ENCODE measurements at regions not wholly inside any gene's neighbourhood (a gene's known extent, or its start where the extent isn't known, plus 50 kb on each side); places are given as distances from the start of the nearest gene placed in this dataset.

- ChIA-PET CTCF (interaction anchor here (0.5 to 4.2 kb wide), 57 partner anchors 8 to 1132 kb away, joined by 3 to 43 read pairs (median 4); partner anchors contain the start of gene MAP1B), POLR2A (interaction anchor here (0.6 to 1.9 kb wide), 4 partner anchors 285 to 525 kb away, joined by 3 to 5 read pairs (median 4); no protein-coding TSS in a partner anchor)
- Histone ChIP-seq H3K27ac (peak overlapping the region; percentile 74 to 75), H3K4me1 (peaks cover 11% of the 10 kb centered on the region; the same call in 2 of the 3 replicates), H3K4me2 (peak overlapping the region; percentile 74), H3K4me3 (0 out of 3 replicates have a peak overlapping the region, but pooled peaks have one; percentile 18), H3K9me3 (no peaks in the 10 kb centered on the region)
- FAIRE-seq (no peak), ATAC-seq (peak; percentile 82 to 95), DNase-seq (ENCODE audit: low read depth in 1 of 2, low spot score in 1 of 2) (peak; percentile 41 to 75)
- 44% methylated on average over 27 of the region's 27 CpGs for WGBS (ENCODE audit: missing lambda C conversion rate)
- TF ChIP-seq SMC3 (IDR thresholded peaks at IDR 0.05) (peak; percentile 98), CTCF (IDR thresholded peaks at IDR 0.05) (peak; percentile 95), FOXS1 (CRISPR knock-in tag; IDR thresholded peaks at IDR 0.05) (no peak), JUN (IDR thresholded peaks at IDR 0.05) (no peak), MAZ (IDR thresholded peaks at IDR 0.05; ENCODE audit: borderline replicate concordance, low read depth, low read length) (no peak), SREBF2 (IDR thresholded peaks at IDR 0.05) (no peak), HOXB5 (CRISPR knock-in tag; IDR thresholded peaks at IDR 0.05) (no peak), MAX (IDR thresholded peaks at IDR 0.05) (peak; percentile 44; the same call in 1 of the 2 replicates), RAD21 (conservative IDR thresholded peaks at IDR 0.05 in 1 of 2, IDR thresholded peaks at IDR 0.05 in 1 of 2) (peak; percentile 92 to 97), ZSCAN20 (CRISPR knock-in tag; IDR thresholded peaks at IDR 0.05) (no peak), GATA3 (IDR thresholded peaks at IDR 0.05; ENCODE audit: borderline replicate concordance) (no peak)
Observed at GRCh38 chr5:71782771-71783770, 64.0 kb downstream of the CARTPT start.

GRCh38 chr5:71783891-71784290 is 64.8 kb downstream of the CARTPT start:
- Histone ChIP-seq H3K4me2 (no peak overlapping the region), H3K4me1 (peaks cover 11% of the 10 kb centered on the region; the same call in 2 of the 3 replicates), H3K9me3 (no peaks in the 10 kb centered on the region), H3K4me3 (no peak overlapping the region), H3K27ac (peak overlapping the region; percentile 74 to 75; a peak in 3 of 6 replicates)
- DNase-seq (ENCODE audit: low read depth in 1 of 2, low spot score in 1 of 2) (no peak), ATAC-seq (no peak), FAIRE-seq (no peak)
- WGBS (ENCODE audit: missing lambda C conversion rate): 95% methylated on average over 6 of the region's 6 CpGs
- TF ChIP-seq RCOR1 (IDR thresholded peaks at IDR 0.05; ENCODE audit: low read depth, low read length) (no peak), POLR2AphosphoS2 (conservative IDR thresholded peaks at IDR 0.05; ENCODE audit: low read length) (no peak), JUNB (IDR thresholded peaks at IDR 0.05) (no peak), NFE2L2 (conservative IDR thresholded peaks at IDR 0.05; ENCODE audit: low read length) (no peak), ESRRA (IDR thresholded peaks at IDR 0.05; ENCODE audit: borderline replicate concordance, low read length) (no peak), HMGXB4 (CRISPR knock-in tag; IDR thresholded peaks at IDR 0.05; ENCODE audit: borderline replicate concordance) (no peak), RAD21 (conservative IDR thresholded peaks at IDR 0.05 in 1 of 2, IDR thresholded peaks at IDR 0.05 in 1 of 2) (no peak), USF2 (IDR thresholded peaks at IDR 0.05) (no peak), JUN (IDR thresholded peaks at IDR 0.05) (no peak), HEYL (CRISPR knock-in tag; IDR thresholded peaks at IDR 0.05) (no peak), PHF8 (IDR thresholded peaks at IDR 0.05; ENCODE audit: borderline replicate concordance, low read depth) (no peak), CBX2 (IDR thresholded peaks at IDR 0.05; ENCODE audit: borderline replicate concordance, low read depth) (no peak), FOSB (CRISPR knock-in tag; IDR thresholded peaks at IDR 0.05) (no peak), EP300 (IDR thresholded peaks at IDR 0.05) (no peak), CHD4 (IDR thresholded peaks at IDR 0.05; ENCODE audit: borderline replicate concordance) (no peak)
- ChIA-PET CTCF (interaction anchor here (0.7 to 4.2 kb wide), 27 partner anchors 11 to 582 kb away, joined by 3 to 43 read pairs (median 5); partner anchors contain the start of gene MAP1B), POLR2A (interaction anchor here (0.7 to 1.9 kb wide), 3 partner anchors 284 to 524 kb away, joined by 3 to 5 read pairs (median 4); no protein-coding TSS in a partner anchor)

Measured in A549 (cell line).